Left renal cortex interstitium (tissue), 4 donors: ENCODE measurements at regions not wholly inside any gene's neighbourhood (a gene's known extent, or its start where the extent isn't known, plus 50 kb on each side); places are given as distances from the start of the nearest gene placed in this dataset.
"Not testable (repeated sequence)": the region's sequence is repeated elsewhere in the genome, so short reads cannot be mapped to it uniquely, and the experiment has no call there.

ENCODE experiments used
- DNase-seq, 4 donors: peaks; one replicate each; pipeline ENCODE4 v3.0.0-alpha.2; 2013; ENCODE audit warnings: low read depth in 4 of 4, low spot score in 2 of 4, missing footprints in 1 of 4

DNA sequence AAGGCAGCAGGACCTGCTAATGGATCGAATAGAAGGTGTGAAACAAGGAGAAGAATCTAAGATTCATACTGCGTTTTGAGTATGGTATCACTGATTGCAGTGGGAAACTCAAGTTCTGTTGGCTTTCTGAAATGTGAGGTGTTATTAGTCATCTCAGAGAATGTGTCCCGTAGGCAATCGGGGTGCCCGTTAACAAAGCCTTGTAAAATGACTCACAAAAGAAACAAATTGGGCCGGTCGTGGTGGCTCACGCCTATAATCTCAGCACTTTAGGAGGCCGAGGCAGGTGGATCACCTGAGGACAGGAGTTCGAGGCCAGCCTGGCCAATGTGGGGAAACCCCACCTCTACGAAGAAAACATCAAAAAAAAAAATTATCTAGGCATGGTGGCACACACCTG, 118.2 kb upstream of the C7orf33 start:
- DNase-seq, result no peak

DNA sequence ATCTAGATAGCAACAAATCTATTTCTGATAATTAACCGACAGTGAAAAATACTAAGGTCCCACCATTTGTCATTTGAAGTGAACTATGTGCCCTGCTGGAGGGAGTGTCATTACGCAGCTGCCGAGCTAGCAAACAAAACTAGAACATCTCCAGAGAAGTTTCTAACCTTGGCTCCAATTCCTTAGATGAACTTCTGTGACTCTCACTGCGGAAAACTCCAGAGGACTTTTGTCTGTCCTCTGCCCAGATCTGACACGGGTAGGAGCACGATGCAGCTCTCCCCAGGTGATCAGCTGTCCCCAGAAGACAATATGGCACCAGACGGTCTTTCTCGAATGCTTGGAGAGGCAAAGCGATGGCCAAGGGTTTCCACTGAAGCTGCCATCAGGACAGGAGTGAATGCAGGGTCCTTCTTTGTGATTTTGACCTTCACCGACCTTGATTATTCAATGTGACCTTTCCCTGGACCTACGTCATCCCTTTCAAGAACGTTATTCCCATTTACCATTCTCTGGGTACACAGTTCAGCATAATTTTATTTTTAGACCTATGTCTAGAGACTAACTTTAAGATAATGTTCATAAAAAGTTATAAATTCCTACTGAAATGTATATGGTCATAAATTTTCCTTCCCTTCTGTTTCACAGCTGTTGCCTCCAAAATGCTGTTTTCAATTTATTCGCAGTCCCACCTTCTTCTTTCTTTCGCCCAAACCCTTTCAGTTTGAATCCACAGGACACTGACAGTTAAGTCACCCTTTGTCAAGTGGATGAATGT, 116.7 kb upstream of the C7orf33 start:
- DNase-seq, result no peak

DNA sequence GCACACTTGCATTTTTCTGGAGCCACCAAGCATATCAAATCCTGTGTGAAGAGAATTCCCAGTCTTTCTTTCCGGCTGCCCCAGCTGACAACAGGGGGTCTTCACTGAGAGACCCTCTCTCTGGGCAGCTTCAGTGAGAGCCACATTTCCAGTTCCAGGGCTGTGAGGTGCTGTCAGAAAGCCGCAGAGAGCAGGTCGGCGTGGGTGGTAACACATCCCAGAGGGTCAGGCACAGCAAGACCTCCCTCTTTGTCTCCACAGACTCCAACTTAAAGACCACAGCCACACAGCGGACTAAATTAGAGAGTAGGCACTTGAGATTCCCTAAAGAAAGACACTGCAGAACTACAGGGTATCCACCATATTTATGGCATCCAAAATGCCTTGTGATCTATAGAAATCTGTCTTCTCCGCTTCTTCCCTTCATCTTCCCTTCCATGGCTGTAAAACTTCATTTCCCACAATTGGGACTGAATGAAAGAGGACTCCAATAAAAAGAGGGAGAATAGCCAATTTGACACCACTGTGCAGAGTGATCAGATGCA, 116.0 kb upstream of the C7orf33 start:
- no peak for DNase-seq

DNA sequence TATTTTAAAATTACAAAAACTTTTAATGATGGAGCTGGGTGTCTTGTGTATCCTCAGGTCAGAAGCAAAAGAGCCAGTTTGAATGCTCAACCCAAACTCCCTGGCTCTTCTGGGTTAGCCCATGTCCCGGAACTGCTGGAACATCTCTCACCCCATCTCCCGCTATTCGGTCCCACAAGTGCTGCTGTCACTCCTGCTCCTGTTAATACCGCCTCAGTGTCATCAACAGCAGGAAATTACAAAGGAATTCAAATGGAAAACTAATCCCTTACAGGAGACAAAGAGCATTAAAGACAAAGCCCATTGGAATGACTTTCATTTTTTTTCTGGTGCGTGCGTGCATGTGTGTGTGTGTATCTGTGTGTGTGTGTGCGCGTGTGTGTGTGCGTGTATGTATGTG, 112.0 kb upstream of the C7orf33 start:
- DNase-seq, result no peak

DNA sequence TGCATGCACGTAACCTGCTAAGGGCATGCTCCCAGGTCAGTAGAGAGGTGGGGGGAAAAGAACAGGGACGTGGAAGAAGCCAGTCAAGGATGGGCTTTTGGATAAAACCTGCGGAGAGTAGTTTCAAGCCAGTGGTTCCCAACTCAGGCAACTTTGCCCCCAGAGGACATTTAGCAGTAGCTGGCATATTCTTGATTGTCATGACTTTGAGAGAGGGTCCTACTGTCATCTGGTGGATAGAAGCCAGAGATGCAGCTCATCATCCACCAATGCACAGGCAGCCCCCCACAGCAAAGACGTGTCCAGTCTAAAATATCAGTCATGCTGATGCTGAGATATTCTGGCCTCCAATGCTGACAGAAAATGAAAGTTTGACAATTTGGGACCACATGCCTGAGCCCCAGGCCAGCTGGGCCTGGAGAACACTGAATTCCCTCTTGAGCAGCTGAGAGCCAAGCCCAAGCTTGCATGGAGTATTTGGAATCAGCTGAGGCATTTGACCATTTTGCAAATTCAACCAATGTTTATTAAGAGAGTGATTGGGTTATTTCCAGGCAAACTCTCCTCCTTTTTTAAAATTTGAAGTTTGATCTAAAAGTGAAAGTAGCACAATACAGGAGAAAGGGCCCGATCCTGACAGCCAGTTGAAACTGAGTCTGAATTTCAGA, 110.0 kb upstream of the C7orf33 start:
- DNase-seq, result no peak

DNA sequence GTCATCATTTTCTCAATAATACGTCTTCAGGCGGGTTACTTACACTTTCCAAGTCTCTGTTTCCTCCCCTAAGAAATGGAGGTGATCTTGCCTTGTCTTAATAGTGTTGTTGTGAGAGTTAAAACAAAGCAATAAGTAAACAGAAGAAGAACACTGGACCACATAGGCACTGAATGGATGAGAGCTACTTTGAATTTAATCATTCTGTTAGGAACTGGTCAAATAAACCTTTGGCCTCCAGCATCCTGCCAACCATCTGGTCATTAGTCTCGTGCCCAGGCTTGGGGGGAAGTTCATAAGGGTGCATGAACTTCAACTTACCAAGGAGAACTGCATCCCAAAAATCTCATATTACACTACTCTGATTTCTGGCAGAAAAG, 109.4 kb upstream of the C7orf33 start:
- no peak for DNase-seq

DNA sequence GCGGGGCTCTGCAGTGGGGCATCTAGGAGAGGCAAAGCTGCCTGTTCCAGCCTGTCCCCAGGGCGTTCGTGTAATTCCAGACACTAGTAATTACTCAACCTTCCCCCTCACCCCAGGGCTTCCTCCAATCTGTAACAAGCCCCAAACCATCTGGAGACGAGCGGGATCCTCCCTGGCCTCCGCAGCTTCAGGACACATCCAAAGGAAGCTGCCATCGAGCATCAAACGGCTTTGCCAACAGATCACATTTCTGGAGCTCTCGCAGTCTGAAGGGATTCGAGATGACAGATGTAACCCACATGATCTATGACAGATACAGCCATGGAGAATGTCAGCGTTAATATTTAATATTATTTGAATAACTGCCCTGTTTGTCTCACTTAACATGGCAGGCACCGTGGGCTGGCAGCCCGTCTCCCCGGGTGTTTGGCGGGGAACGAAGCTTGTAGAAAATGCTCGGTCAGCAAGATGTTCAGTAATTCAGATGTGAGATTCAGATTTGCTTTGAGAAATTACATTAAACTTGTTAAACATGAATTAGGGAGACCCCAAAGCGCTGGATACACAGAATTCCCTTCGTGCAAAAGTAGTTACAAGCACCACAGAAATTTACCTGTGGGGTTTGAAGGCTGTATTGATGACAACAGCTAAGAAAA, 108.5 kb upstream of the C7orf33 start:
- DNase-seq, result no peak

DNA sequence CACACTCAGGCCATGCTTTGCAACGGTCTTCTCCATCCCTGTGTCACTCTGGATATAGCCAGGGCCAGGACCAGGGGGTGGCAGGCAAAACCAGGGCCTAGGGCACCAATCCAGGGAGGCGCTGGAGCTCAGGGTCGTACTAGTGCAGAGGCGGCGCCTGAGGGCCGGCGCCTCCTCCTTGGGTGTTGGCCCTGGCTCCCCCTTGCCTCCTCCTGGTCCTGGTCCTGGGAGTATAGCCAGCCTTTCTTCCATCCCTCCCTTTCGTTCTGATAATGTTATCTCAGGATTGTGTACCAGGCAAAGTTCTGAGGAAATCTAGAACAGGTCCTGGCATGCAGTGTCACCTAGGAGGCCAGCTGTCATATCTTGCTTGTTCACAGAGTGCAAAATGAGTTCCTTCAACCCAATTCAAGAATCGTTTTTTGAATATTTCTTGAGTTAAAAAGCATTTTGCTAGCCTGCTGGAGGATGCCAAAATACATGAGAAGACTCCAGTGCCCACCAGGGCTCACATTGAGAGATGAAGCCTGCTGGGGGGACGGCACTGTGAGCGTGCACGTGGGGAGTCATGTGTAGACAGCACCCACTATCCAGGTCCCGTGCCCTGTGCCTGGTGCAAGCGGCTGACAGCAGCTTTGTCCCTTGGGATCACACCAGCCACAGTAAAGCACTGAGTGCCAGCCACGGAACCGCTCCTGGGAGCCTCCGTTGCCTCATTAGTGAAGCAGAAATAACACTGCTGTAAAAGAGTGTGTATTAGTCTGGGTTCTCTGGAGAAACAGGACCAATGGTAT, 106.9 kb upstream of the C7orf33 start:
- no peak for DNase-seq

DNA sequence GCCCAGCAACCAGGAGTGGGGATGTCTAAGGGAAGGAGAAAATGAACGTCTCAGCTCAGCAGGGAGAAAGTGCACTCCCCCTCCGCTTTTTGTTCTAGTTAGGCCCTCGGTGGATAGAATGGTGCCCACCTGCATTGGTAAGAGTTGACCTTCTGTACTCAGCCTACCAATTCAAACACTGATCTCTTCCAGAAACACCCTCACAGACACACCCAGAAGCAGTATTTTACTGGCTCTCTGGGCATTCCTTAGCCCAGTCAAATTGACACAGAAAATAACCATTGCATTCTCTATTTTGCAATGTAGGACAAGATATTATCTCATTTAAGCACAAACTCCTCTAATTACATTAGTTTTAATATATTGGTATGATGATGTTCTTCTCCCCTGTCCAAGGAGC, 106.1 kb upstream of the C7orf33 start:
- no peak for DNase-seq

DNA sequence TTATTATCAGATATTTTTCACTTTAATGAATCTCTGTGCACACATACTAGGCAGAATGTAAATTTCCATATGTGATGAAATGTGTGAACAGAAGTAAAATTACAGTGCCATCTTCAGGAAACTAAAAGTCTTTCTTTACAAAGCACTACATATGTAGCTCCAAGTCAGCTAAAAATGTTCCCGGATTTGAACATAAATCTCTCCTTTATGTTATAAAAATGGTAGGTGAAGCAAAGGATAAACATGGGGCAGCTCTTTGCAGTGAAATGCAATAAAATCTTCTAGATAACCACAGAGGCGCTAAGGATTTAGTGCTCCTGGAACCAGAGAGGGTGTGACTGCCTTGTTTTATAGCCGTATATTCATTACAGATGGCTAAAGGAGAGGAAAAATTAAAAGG, 104.9 kb upstream of the C7orf33 start:
- no peak for DNase-seq

DNA sequence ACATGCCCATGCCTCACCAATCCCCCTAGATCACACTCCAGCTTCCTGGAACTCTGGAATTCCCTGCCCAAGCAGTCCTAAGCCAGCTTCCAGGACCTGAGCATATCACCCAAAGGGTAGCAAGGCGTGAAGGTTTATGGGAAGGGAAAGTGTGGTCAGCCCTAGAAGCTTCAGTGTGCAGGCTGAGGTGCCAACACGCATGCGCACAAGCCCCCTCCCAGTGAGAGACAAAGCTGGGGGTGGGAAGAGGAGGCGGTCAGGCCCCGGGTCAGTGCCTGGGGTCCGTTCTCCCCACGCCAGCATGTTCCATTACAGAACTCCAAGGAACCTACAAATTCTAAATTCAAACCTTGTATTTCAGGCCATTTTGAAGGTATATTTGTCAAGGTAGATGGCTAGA, 103.6 kb upstream of the C7orf33 start:
- DNase-seq, result no peak

DNA sequence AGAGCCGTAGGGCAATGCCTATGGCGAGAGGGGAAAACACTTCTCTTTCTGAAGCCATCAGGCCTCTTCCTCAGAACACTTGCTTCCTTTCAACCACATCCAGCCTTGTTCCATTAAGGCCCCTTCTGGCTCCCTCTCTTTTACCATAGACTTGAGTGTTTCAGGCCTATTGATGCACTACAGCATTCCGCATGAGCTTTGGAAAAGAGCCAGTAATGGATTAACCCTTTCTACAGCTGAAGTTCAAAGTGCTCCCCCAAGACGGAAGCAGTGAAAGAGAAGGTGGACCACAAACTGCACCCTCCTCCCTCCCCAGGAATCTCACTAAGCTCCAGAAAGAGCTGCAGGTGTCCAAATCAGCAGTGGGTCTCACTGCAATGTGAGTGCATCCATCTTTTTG, 102.7 kb upstream of the C7orf33 start:
- DNase-seq, result no peak

DNA sequence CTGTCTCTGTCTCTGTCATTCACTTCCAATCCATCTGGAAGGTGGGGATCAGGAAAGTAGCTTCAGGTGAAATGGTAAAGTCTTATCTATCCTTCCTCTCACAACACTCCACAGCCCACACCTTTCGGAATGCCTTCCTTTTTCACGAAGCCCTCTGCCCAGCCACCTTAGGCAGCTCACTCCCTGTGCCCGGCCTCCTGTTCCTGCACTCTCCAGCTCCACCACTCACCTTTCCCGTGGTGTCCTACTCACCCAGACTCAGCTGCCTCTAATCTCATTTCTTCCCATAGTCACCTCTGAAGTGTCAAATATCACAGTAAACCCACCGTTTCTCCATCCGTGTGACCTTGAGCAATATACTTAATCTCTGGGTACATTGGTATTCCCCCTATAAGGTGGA, 100.9 kb upstream of the C7orf33 start:
- no peak for DNase-seq

DNA sequence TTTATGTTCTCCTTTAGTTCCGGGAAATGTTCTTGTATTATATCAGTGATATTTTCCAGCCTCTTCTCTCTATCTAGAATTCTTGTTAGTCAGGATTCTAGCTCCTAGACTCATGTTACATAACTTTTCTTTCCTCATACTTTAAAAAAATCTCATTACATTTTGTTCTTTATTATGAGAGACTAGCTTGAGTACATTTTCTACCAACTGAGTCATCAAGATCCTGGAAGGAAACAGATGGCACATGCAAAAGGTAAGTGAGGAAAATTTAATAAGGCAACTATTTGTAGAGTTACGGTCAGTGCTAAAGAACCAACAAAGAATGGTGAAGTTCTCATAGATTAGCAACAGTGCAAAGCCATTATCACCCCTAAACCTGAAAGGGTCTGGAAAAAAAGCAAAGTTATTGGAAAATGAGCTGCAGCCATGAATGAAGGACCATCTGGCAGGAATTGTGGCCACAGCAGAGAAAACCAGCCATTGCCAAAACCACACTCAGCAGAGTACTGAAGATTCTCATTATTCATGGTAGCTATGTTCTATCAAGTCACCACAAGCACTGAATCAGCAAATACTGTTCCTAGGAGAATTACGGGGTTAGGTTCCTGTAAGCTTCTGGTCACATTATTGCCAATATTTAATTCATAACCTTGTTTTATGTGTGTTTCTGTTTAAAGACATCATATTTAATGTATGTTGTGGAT, 98.3 kb upstream of the C7orf33 start:
- DNase-seq, result no peak

DNA sequence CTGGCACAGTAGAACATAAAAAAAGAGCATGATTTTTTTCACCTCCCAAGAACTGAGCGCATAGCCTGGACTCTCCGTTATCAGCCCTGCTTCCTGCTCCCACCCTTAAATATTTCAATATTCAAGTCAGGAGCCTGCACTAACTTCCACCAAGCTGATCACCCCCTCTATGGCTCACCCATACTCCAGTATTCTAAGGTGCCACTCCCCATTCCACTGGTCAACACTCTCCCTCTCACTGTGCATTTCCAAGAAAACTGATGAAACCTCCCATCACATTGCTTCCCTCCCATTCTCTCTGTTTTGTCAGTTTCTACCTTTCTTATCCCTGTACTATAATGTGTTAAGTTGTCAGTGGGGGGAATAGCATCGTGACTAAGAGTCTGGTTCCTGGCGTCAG, 95.0 kb upstream of the C7orf33 start:
- no peak for DNase-seq

DNA sequence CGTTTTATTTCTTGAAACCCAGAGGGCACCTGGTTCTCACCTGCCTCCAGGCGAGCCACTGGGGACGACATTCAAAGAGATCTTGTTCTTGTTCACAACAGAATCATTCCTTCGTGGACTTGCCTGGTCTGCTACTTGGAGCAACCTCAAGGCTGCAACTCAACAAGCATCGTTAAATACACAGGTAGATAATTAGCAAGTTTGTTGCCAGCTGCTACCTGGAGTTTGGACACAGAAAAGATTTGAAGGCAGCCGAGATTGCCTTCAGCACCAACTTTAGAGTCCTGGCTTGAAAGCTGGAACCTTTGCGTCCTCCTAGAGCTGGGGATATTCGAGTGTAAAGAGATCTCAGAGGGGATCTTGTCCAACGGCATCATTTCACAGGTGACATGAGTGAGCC, 89.6 kb upstream of the C7orf33 start:
- DNase-seq, result no peak

DNA sequence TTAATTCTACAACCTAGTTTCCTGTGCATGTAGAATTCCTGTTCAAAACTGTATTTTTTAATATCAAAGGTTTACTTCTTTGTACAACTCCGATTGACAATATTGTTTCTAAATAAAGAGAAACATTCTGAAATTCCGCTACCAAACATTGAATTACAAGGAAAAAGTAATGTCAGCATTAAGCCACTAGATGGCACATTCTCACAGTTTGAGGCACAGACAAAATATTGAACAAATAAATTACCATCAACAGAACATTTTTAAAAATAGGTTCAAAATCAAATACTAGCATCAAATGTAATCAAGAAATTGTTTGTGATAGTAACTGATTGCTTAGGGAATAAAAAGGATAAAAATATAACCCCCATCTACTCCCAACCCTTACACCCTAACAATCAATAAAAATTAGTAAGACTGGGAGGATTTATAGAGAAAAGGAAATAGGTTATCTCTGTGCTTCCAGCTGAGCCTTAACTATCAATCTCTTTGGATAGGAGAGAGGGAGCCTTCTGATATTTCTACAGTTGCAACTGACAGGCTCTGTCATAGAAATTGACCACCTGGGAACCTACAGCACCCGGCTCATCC, 86.6 kb upstream of the C7orf33 start:
- DNase-seq, result no peak

DNA sequence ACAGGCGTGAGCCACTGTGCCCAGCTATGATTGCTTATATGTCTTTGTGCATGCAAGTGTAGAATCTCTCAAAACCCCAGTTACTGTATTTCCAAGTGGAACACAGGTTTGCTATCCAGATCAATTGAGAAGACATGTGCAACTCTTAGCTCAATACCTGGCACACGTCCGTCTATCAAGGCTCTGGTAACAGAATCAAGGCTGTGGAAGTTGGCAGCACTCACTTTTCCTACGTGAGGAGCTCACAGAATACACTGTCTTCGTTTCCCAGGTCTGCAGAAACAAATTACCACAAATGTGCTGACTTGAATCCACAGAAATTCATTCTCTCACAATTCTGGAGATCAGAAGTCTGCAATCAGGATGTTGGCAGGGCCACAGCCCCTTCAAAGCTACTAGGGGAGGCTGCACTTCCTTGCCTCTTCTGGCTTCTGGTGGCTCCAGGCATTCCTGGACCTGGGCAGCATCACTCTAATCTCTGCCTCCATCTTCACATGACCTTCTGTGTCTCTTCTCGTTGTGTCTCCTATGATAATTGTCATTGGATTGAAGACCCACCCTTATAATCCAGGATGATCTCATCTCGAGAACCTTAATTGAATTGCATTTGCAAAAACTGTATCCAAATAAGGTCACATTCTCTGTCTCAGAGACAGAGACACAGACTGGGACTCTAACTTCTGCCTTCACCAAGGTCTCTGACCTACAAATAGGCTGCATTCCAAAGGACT, 84.8 kb upstream of the C7orf33 start:
- DNase-seq, result no peak

DNA sequence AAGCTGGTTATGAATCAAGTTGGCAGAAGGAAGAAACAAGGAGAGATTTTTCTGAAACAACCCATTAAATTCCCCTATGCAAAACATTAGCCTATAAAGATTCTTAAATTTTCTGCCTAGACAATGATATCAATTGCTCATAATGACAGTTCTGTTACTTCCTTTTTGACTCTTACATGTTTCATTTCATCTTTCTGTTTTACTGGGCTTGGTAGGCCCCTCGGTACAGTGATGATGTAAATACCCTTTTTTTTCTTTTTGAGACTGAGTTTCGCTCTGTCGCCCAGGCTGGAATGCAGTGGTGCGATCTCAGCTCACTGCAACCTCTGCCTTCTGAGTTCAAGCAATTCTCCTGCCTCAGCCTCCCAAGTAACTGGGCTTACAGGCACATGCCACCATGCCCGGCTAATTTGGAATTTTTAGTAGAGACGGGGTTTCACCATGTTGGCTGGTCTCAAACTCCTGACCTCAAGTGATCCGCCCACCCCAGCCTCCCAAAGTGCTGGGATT, 83.4 kb upstream of the C7orf33 start:
- DNase-seq, result not testable (repeated sequence)
